ENCODE measurements at regions not wholly inside any gene's neighbourhood (a gene's known extent, or its start where the extent isn't known, plus 50 kb on each side); places are given as distances from the start of the nearest gene placed in this dataset.

DNA sequence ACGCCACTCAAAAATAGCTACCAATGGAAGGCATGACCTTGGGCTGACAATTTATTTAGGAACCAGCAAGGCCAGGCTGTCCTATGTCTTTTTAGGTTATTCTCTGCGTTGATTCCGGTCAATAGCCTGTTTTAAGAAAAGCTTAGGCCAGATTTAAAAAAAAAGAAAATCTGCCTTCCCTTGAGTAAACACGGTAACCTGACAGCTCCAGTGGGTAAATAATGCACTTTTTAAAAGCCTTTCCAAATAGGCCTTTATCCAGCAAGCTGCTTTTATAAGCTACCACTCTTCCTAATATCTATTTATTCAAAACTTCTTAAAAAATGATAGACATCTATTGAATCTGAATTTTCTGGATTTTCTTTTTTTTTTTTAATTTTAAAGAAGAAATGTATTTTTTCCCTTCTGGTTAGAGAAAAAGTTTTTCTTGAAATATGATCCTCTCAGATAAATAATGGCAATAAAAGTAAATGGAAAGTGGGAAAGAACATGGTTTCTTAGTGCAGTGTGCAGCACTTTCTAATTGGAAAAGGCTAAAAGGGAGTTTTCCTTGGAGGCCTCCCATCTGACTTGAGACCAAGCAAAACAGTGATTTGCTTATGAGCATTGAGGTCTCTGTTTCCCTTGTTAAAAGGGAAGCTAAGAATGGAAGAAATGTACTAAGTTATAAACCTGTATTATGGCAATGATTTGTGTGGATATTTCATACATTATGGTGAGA lies 281.0 kb upstream of the RUNX1 start:
- no peaks in the 10 kb centered on the region; the same call in 1 of the 2 replicates for H3K27me3 Mint-ChIP-seq (ENCODE audit: low read depth)
- no peak overlapping the region for H3K27ac Mint-ChIP-seq
- no peak overlapping the region for H3T11ph ChIP-seq (ENCODE audit: low read length)
- no peak overlapping the region for H3K14ac ChIP-seq (ENCODE audit: insufficient read depth, low read length)
- no peaks in the 10 kb centered on the region for H3K4me1 Mint-ChIP-seq
- no peaks in the 10 kb centered on the region for H3K23me2 ChIP-seq (ENCODE audit: insufficient read length, low read depth, low read length, poor library complexity, severe bottlenecking)
- H4K8ac ChIP-seq (replicated peaks; ENCODE audit: insufficient read length, low read depth, low read length) = no peak overlapping the region
- H3K4me3 Mint-ChIP-seq = no peak overlapping the region
- no peak overlapping the region for H3K4ac ChIP-seq (ENCODE audit: low read depth, low read length)
- no peak overlapping the region for H2BK20ac ChIP-seq (ENCODE audit: low read depth, low read length, poor library complexity, severe bottlenecking)
- H4K20me1 ChIP-seq (ENCODE audit: control insufficient read depth, insufficient read depth, insufficient read length) = no peaks in the 10 kb centered on the region
- H3K79me2 ChIP-seq (ENCODE audit: insufficient read depth, low read length) = no peaks in the 10 kb centered on the region
- H3K9me3 Mint-ChIP-seq = no peaks in the 10 kb centered on the region
- TF ChIP-seq, protein P1, sequence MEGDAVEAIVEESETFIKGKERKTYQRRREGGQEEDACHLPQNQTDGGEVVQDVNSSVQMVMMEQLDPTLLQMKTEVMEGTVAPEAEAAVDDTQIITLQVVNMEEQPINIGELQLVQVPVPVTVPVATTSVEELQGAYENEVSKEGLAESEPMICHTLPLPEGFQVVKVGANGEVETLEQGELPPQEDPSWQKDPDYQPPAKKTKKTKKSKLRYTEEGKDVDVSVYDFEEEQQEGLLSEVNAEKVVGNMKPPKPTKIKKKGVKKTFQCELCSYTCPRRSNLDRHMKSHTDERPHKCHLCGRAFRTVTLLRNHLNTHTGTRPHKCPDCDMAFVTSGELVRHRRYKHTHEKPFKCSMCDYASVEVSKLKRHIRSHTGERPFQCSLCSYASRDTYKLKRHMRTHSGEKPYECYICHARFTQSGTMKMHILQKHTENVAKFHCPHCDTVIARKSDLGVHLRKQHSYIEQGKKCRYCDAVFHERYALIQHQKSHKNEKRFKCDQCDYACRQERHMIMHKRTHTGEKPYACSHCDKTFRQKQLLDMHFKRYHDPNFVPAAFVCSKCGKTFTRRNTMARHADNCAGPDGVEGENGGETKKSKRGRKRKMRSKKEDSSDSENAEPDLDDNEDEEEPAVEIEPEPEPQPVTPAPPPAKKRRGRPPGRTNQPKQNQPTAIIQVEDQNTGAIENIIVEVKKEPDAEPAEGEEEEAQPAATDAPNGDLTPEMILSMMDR (conservative IDR thresholded peaks at IDR 0.05) = no peak
- no peaks in the 10 kb centered on the region for H3K4me1 ChIP-seq (ENCODE audit: insufficient read depth, low read length)
- no peaks in the 10 kb centered on the region for H3K36me3 Mint-ChIP-seq (ENCODE audit: insufficient read depth in 1 of 3, low read depth in 3 of 3)
- no peak overlapping the region for H3K56ac ChIP-seq (ENCODE audit: insufficient read length, low read depth, low read length)
- H2AFZ ChIP-seq (ENCODE audit: low read length) = no peak overlapping the region
- no peak overlapping the region for H4K5ac ChIP-seq (ENCODE audit: insufficient read length, low read depth, low read length)
- H2BK15ac ChIP-seq (ENCODE audit: low read depth, low read length) = no peak overlapping the region
- H3K18ac ChIP-seq (ENCODE audit: insufficient read length, low read depth, low read length) = no peak overlapping the region
- H2BK5ac ChIP-seq (ENCODE audit: insufficient read length, low read length) = no peak overlapping the region
- H3K9ac ChIP-seq (ENCODE audit: extremely low read depth, insufficient read length, low read length) = no peak overlapping the region
- H3K4me2 ChIP-seq (ENCODE audit: insufficient read depth, insufficient read length, low read length) = no peak overlapping the region
- H3K27ac ChIP-seq (ENCODE audit: insufficient read length, low read depth, low read length) = no peak overlapping the region
- H4K91ac ChIP-seq (ENCODE audit: insufficient read length, low read depth, low read length) = no peak overlapping the region
- H2BK120ac ChIP-seq (ENCODE audit: low read depth, low read length, poor library complexity, severe bottlenecking) = no peak overlapping the region
- no peaks in the 10 kb centered on the region for H3K9me3 ChIP-seq (ENCODE audit: control insufficient read depth, low read depth, low read length)
- H3K79me1 ChIP-seq (ENCODE audit: insufficient read depth, low read depth, low read length, poor library complexity, severe bottlenecking) = no peaks in the 10 kb centered on the region
- no peak overlapping the region for H3K23ac ChIP-seq (ENCODE audit: insufficient read length, low read depth, low read length)
- H3K27me3 ChIP-seq (ENCODE audit: insufficient read depth, low read length) = no peaks in the 10 kb centered on the region
- no peak overlapping the region for H2AK5ac ChIP-seq (ENCODE audit: insufficient read length, low read length)
- WGBS (ENCODE audit: extremely low coverage, insufficient read length, low lambda C conversion rate) = no CpG with 5 or more reads among the region's 4 CpGs
- no peak for DNase-seq
- no peak overlapping the region for H2BK12ac ChIP-seq (ENCODE audit: insufficient read length, low read depth, low read length)

Measured in H9 (cell line).